Gastrocnemius medialis (tissue), 4 donors: ENCODE measurements at regions not wholly inside any gene's neighbourhood (a gene's known extent, or its start where the extent isn't known, plus 50 kb on each side); places are given as distances from the start of the nearest gene placed in this dataset.

Source experiments
- CTCF ChIP-seq, 5 experiments: fragments of 450-650 bp in 3 of 5; fragments of 200-600 bp in 2 of 5; sonication (generic) in 2 of 5; IDR thresholded peaks in 4 of 5; conservative IDR thresholded peaks in 1 of 5; 1 replicate in 4 of 5; 2 replicates in 1 of 5; pipeline ENCODE4 v1.5.1; 2016 to 2019; ENCODE audit warnings: antibody characterized with exemption in 5 of 5, mild to moderate bottlenecking in 3 of 5, moderate library complexity in 3 of 5
- POLR2A ChIP-seq, 2 donors: fragments of 450-650 bp; IDR thresholded peaks; one replicate each; pipeline ENCODE4 v1.6.1; 2017; ENCODE audit warnings: antibody characterized with exemption in 2 of 2, mild to moderate bottlenecking in 2 of 2, moderate library complexity in 2 of 2

GRCh38 chr21:24939291-24939690 lies 668.0 kb downstream of the MRPL39 start:
- TF ChIP-seq CTCF (IDR thresholded peaks at IDR 0.05 in 4 of 5, conservative IDR thresholded peaks at IDR 0.05 in 1 of 5): no peak
- TF ChIP-seq POLR2A (IDR thresholded peaks at IDR 0.05): no peak
